Activated T-helper 9 cell treated with anti-CD3 and anti-CD28 coated beads, Interleukin-2, amount 50 U/mL, for 16 hours (primary cell): ENCODE measurements at regions not wholly inside any gene's neighbourhood (a gene's known extent, or its start where the extent isn't known, plus 50 kb on each side); places are given as distances from the start of the nearest gene placed in this dataset.
"Not testable (repeated sequence)": the region's sequence is repeated elsewhere in the genome, so short reads cannot be mapped to it uniquely, and the experiment has no call there.

Source experiments
- DNase-seq: peaks from one replicate; pipeline ENCODE4 v3.0.0-alpha.2; 2020; ENCODE audit warnings: low read depth

DNA sequence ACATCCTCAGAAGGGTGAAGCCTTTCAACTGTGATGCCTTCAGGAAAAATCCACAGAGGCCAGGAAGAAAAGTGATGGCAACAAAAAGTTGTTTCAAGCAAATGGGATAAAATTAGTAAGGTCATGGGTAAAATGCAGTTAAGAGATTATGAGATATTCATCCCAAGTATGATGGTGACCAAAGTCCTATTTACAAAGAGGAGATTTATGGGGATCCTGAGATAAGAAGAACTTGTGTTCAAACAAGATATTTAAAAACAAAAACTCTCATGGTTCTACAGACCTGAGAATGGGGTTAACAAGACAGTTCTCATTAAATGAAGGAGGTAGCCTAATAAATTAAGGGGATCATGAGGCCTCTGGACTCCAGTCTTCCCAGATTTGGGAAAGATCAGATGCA is 184.4 kb downstream of the FCRL5 start:
- DNase-seq, result no peak

DNA sequence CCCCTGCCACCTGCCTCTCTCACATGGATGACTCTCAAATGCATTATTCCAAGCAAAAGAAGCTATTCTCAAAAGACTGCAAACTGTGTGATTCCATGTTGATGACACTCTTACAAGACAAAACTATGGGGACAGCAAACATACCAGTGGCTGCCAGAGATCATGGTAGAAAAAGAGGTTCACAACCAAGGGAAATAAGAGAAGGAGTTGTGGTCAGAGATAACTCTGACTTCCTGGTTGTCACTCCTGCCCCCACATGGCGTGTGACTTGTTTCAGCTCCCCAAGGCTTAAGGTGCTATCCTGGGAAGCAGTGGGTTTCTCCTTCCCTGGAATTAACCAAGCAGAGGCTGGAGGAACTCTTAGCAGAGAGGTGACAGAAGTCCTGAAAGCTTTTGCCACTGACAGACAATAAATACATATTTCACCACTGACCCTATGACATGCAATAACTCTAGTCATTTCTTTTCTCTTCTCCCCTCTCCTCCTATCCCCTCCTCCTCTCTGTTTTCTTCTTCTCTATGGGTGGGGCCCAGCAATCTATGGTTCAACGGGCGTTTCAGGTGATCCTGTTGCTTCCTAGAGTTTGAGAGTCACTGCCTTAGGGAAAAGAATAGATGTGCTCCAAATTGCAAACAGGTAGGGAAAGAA is 185.1 kb downstream of the FCRL5 start:
- no peak for DNase-seq

DNA sequence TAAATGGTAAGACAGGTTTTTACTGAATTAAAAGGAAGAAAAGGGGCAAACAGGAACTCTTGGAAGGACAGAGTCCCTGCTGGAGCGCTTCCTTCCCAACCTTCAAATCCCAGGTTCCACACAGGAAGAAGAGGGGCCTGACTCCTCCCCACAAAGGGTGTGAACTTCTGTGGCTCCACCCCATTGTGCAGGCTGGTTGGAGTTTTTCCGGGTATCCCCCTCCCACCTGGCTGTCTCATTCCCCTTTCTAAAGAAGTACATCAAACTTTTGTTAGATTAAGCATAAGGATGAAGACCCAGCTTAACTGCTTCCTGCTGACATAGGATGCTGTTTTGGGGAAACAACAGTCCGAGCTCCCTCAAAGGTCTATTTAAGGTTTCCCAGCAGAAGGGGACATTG is 187.7 kb downstream of the FCRL5 start:
- DNase-seq, result no peak

DNA sequence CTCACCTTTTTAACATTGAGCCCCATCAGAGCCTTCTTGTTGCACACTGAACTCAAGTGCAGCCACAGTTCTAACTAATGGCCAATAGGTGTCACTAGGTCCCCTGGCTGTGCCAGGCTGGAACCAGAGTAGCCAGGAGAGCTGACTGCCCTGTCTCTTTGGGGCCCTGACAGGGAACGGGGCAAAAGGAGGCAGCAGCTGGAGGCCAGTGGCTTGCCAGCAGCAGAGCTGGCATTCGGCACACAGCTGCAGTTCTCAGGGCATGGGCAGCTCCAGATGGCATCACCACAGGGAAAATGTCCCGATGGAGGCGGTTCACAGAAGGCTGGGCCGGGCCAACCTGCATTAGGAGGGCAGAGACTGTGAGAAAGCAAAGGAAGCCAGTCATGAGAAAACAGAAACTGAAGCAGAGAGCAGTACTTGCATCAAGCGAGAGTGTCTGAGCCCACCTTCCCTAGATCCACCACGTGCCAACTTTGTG is 188.6 kb downstream of the FCRL5 start:
- no peak for DNase-seq

DNA sequence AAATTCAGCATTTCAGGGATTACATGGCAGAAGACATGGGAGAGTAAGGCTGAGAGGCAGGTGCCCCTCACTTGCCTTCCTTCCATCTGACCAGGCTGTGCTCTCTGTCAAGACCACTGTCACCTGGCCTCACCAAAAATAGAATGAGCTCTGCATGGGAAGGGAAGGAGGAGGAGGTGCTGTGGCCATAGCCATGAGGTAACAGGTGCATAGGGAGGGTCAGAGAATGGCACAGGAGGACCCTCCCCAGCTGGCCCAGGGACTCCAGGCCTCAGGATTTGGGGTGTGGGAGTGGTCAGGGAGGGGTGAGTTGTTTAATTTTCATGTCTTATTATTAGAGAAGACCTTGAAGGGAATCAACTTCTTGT is 192.3 kb downstream of the FCRL5 start:
- DNase-seq, result no peak

DNA sequence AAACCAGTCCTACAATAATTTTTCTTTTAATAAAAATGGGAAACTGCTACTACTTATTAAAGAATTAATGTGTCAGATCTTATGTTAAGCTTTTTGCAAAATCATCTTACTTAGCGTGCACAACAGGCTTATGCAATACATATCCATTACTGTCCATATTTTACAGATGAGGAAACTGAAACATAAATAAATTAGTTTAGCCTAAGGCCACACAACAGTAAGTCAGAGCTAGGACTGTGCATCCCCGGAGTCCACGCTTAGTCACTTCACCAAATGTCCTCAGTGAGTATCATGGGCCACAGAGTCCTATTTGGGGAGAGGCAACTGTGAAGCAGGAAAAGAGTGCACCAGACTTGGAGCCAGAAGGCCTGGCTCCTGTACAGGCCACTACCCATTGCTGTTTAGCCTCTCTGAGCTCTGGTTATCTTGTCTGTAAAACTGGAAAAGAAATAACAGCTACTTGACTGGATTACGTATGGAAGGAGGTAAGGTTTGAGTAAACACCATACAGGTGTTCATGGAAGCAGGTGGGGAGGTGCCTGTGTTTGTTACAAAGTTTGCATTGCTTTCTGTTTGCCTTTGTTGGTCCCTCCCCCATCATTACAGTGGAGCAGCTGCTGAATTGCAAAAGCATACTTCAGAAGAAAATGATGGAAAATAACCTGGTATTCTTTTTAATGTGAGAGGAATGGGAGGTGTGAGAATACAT is 192.8 kb downstream of the FCRL5 start:
- DNase-seq, result no peak

DNA sequence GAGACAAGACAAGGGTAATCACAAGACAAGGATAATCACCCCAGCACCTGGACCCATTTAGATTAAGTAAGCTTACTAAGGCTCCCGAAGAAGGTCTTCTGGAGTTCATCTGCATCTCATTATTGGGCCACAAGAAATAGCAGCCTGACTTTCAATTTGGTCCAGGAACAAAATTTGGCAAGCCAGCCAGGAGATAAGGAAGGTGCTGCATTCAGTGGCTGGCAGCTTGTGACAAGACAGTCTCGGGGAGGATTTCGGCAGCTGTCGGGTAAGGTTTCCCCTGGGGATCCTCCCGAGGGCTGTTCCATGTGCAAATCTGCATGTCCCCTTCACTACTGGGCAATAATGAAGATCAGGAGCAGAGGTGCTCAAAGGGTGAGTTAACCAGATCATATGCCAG is 195.2 kb downstream of the FCRL5 start:
- no peak for DNase-seq

DNA sequence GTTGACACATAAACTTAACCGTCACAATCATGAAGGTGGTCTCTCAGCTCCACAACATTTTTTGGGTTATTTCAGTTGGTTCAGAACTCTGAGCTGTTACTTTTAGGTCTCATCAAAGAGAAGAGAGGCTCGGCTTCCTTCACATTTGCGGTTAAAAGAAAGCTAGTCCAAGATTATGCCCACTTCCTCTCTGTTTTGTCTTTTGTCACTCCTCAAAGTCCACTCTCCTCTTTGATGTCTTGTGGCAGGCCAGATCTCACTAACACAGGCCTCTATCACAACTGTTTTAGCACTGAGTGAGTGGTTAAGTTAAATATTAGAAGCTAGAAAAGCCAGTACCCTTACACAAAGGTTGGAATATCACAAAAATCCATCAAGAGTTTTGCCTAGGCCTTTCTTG is 195.7 kb downstream of the FCRL5 start:
- no peak for DNase-seq

DNA sequence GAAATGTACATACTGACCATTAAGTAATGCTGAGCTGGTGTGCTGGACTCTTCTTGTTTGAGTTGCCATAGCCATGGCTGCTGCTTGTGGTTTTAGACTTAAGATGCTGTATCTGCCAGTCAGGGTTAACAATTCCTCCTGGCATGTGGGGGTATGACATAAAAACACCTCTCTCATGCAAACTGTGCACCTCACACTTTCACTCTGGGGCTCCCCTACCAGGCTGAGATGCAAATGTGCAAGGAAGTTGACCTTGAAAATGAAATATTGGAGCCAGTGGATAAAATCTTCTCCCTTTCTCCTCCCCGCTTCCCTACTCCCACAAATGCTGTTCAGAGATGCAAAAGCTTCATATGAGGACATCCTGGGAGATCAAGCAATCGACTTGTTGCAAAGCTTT is 198.8 kb downstream of the FCRL5 start:
- no peak for DNase-seq

DNA sequence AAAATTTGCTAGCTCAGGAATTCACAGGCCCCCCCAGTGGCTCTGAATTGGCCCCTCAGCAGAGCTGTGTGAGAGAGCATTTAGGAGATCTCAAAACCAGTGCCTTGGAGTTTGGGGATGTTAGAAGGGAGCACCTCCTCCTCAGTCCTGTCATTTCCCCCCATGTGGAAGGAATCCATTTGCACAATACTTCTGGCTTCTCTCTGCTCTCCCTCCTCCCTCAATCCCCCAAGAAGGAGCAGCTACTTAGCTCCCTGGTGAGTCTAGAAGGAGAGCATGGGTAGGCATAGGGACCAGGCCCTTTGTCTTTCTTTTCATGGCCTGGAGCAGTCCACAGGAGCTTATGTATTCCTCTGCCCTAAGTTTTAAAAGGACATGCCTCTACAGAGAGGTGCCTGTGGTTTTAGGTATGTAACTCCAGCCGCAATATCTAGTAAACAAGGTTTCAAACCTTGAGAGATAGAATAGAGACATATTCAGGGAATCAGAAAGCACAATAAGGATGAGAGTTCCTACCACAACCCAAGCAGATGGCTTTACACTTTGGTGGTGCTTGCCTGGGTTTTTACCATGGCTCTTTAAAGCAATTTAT is 199.4 kb downstream of the FCRL5 start:
- DNase-seq, result no peak

DNA sequence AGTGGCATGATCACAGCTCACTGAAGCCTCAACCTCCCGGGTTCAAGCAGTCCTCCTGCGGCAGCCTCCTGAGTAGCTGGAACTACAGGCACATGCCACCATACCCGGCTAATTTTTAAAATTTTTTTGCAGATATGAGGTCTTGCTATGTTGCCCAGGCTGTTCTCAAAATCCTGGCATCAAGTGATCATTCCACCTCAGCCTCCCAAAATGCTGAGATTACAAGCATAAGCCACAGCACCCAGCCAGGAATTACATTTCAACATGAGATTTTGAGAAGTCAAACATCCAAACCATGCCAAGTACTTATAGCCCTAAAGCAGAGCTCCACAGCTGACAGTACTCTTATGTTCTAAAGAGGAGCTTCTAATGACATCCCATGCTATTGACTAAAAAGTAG is 200.1 kb downstream of the FCRL5 start:
- no peak for DNase-seq

DNA sequence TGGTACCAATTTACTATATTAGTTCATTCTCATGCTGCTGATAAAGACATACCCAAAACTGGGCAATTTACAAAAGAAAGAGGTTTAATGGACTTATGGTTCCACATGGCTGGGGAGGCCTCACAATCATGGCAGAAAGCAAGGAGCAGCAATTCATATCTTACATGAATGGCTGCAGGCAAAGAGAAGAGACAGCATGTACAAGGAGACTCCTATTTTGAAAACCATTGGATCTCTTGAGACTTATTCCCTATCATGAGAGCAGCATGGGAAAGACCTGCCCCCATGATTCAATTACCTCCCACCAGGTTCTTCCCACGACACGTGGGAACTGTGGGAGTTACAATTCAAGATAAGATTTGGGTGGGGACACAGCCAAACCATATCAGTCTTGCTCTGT is 200.5 kb downstream of the FCRL5 start:
- DNase-seq, result not testable (repeated sequence)

DNA sequence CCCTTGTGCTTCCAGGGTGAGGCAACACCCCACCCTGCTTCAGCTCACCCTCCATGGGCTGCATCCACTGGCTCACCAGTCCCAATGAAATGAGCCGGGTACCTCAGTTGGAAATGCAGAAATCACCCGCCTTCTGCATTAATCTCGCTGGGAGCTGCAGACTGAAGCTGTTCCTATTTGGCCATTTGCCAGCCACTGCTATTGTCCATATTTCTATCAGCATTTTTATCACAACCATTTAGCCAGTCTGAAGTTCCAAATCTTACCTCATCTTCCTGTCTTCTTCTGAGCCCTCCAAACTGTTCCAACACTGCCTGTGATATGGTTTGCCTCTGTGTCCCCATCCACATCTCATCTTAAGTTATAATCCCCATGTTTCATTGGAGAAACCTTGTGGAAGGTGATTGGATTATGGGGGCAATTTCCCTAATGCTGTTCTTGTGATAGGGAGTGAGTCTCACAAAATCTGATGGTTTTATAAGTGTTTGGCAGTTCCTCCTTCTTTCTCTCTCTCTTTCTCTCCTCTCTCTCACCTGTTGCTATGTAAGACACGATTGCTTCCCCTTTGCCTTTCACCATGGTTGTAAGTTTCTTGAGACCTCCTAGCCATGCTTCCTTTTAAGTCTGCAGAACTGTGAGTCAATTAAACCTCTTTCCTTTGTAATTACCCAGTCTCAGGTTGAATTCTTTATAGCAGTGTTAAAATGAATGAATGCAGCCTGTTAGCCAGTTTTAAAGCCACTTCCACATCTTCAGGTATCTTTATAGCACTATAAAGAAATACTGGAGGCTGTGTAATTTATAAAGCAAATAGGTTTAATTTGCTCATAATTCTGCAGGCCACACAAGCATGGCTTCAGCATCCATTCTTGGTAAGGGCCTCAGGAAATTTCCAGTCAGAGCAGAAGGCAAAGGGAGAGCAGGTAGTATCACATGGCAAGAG is 203.5 kb downstream of the FCRL5 start:
- no peak for DNase-seq

DNA sequence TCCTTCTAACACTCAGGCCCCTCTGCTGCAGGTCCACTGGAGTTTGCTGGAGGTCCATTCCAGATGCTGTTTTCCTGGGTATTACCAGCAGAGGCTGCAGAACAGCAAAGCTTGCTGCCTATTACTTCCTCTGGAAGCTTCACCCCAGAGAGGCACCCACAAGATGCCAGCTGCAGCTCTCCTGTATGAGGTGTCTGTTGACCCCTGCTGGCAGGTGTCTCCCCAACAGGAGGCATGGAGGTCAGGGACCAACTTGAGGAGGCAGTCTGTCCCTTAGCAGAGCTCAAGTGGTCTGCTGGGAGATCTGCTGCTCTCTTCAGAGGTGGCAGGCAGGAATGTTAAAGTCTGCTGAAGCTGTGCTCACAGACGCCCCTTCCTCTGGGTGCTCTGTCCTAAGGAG is 204.8 kb downstream of the FCRL5 start:
- DNase-seq, result no peak

DNA sequence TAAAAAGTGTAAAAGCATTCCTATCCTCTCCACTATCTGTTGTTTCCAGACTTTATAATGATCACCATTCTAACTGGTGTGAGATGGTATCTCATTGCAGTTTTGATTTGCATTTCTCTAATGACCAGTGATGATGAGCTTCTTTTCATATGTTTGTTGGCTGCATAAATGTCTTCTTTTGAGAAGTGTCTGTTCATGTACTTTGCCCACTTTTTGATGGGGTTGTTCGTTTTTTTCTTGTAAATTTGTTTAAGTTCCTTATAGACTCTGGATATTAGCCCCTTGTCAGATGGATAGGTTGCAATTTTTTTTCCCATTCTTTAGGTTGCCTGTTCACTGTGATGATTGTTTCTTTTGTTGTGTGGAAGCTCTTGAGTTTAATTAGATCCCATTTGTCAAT is 199.6 kb upstream of the ETV3 start:
- not testable (repeated sequence) for DNase-seq

DNA sequence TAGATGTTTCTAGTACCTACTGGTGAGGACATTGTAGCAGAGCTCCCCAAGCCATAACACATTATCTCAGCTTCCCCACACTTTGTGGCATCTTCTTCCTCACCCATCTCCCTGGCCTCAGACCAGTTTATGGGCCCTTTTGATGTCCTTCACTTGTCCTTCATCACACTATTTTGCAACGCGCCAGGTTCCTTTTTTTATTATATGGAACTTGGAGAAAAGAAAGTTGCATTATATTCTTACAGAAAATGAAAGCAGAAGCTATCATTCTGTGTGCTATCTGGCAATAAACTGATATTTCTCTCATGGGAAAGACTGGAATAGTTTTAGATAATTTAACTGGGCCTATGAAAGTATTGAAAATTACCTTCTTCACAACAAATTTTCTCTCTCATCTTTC is 196.9 kb upstream of the ETV3 start:
- no peak for DNase-seq

DNA sequence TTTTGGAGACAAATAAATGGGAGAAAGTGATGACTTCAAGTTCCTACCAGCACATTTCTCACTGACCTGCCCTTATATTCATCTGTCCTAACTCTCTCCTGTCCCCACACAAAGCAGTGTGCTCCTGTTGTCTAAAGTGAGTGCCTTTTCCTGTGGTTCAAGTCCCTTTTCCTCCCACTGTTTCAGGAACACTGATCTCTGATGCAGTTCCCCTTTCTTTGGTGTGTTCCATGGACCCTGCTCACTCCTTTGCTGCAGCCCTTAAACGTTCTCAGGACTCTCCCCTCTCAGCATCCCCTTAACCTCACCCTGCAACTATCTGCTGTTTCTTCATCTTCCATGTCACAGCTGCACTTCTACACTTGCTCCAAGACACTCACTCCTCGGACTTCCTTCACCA is 195.8 kb upstream of the ETV3 start:
- DNase-seq, result no peak

DNA sequence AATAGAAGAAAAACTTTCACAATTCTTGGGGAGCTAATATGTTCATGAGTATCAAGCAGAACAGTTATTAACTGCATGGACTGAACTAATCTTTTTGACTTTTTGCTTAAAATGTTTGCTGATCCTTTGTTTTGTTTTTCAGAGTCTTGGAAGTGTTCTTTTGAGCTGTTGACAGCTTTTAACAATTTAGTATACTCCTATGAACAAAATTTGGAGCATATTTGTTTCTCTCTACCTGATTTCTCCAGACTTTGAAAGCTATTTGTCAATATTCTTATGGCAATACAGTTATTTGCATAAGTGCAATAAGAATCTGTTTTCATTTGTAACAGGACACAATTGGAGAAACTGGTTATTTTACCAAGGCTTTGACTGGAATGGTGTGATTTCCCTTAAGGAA is 192.0 kb upstream of the ETV3 start:
- not testable (repeated sequence) for DNase-seq

DNA sequence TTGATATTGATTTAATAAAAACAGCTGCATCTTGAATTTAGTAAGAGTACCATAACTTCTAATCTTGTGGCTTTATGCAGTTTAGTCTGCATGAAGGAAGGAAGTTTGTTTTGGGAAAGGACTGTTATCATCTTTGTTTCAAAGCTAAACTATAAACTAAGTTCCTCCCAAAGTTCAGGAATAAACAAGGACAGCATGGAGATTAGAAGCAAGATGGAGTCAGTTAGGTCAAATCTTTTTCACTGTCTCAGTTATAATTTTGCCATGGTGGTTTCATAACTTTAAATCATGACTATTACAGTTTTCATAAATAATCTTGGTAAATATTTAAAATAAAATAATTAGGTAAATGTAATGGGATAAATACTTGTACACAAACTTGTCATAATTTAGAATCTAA is 189.9 kb upstream of the ETV3 start:
- not testable (repeated sequence) for DNase-seq

DNA sequence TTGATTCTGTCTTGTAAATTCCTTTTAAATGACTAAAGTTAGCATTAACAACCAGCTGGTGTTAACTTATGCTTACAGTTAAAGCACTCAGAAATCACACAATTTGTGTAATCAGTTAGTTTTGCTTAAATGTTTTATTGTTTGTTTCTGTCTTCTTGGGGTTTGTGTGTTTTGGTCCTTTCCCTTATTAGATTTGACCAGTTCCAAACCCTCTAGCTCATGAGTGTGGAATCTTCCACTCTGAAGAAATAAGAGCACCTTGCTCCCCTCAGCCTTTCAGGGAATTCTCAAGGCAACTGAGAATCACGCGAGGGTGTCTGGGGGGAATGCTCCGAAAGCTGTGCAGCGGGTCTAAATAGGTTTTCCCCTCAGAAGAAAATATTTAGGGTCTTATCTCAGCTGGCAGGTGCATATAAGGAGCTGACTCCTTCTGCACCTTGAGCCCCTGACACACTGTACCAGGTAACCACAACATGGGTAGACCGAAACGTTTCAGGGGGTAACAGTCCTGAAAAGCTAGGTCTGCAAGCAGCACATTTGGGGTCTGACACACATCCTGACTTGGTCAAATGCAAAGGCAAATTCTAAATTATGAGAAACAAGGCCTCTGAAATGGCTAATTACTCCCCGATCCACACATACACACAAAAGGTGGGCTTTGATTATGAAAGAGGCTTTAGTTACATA is 188.1 kb upstream of the ETV3 start:
- no peak for DNase-seq

DNA sequence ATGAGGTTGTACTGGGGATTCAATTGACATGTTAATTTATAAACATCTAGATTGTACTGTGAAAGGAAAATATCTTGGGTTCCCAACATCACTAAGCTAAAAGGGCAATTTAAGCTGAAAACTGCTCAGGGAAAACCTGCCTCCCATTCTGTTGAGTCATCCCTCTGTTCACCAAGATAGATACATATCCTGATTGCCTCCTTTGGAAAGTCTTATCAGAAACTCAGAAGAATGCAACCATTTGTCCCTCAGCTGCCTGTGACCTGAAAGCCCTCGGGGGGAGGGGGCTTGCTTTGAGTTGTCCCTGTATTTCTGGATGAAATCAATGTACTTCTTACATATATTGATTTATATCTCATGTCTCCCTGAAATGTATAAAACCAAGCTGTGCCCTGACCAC is 187.0 kb upstream of the ETV3 start:
- no peak for DNase-seq

DNA sequence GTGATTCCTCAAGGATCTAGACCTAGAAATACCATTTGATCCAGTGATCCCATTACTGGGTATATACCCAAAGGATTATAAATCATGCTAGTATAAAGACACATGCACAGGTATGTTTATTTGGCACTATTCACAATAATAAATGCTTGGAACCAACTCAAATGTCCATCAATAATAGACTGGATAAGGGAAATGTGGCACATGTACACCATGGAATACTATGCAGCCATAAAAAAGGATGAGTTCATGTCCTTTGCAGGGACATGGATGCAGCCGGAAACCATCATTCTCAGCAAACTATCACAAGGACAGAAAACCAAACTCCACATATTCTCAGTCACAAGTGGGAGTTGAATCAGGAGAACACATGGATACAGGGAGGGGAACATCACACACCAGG is 183.8 kb upstream of the ETV3 start:
- not testable (repeated sequence) for DNase-seq
